PFSK-1 (cell line): ENCODE measurements at regions not wholly inside any gene's neighbourhood (a gene's known extent, or its start where the extent isn't known, plus 50 kb on each side); places are given as distances from the start of the nearest gene placed in this dataset.

Experiments
- POLR2AphosphoS5 ChIP-seq: IDR thresholded peaks from 2 replicates; pipeline ENCODE4 v1.6.1; 2012; ENCODE audit warnings: low read depth, mild to moderate bottlenecking, control low read depth, low read length, moderate library complexity
- TAF1 ChIP-seq: IDR thresholded peaks from 2 replicates; pipeline ENCODE4 v1.6.1; 2012; ENCODE audit warnings: low read length, control low read depth, borderline replicate concordance; ENCODE audit not compliant: insufficient read depth

GRCh38 chr4:101593666-101594065 lies 196.9 kb upstream of the BANK1 start:
- TF ChIP-seq TAF1, result no peak
- no peak for TF ChIP-seq POLR2AphosphoS5
